HG03469 (cell line): ENCODE measurements at regions not wholly inside any gene's neighbourhood (a gene's known extent, or its start where the extent isn't known, plus 50 kb on each side); places are given as distances from the start of the nearest gene placed in this dataset.
"Not testable (repeated sequence)": the region's sequence is repeated elsewhere in the genome, so short reads cannot be mapped to it uniquely, and the experiment has no call there.

Source experiments
- ATAC-seq: cut with Tn5 transposase; IDR thresholded peaks from one replicate; pipeline ENCODE4 v1.9.1; 2021; ENCODE audit warnings: mild to moderate bottlenecking, moderate library complexity, moderate number of reproducible peaks; ENCODE audit not compliant: unreplicated experiment

DNA sequence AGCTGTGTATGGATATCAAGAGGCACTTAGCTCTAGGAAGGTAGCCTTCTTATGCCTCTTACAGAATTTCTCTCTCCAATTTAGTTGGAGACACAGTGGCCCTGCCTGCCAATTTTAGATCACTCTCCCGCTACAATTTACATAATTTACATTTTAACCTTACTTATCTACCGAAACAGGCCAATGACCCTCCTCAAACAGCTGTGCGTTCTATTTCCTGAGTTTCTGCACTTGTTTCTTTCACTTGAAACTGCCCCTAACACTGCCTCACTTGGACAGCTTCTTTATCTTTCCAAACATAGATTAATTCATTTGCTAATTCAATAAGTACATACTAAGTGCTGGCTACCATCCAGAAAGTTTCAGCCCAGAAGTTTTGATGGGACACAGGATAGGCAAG, 52.9 kb upstream of the HDDC2 start:
- no peak for ATAC-seq

DNA sequence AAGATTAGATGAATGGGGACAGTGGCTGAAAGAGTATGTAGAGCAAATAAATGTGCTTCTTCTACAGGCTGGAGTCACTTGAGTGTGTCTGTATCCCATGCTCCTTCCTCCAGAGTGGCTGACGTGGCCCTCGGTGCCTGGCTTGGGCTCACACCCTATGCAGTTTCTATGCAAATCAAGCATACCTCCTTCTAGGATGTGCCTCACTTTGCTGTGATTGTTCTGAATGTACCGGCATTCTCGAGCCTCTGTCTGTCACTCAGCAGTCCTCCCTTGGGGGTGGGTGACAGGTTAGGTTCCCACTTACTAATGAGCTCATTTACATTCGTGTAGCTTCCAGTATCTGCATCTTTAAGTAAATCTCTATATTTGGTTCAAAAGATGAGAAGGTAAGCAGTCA, 55.1 kb upstream of the HDDC2 start:
- ATAC-seq = peak; percentile 44

DNA sequence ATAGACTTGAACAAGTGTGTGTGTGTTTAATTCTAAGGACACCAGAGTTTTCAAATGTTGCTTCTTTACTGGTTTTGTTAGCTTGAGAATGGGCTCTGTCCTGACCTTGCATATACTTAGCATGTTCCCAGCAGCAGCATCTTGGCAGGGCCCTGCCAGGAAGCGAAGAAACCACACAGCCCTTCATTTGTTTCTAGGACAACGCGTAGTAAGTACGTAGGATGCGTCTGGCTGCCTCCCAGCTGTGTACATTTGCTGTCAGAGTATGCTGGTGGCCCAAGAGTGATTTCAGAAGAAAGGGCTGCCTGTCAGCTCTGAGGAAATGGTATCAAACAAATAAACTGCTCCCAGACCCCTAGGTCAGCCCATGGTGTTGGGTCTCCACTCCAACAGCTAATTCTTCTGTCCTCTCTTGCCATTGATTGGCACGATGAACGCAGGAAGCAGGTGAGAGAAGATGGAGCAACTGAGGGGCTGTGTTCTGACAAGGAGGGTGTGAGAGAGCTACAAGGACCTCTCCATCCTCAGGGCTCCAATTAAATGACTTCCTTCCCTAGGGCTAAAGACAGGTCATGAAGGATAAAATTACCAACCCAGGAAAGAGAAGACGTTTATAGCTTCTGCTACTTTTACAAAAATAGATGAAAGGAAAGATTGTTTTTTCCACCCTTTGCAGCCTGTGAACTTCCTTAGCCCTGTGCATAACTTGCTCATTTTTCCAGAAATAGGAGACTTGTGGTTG, 55.9 kb upstream of the HDDC2 start:
- ATAC-seq = peak; percentile 74

DNA sequence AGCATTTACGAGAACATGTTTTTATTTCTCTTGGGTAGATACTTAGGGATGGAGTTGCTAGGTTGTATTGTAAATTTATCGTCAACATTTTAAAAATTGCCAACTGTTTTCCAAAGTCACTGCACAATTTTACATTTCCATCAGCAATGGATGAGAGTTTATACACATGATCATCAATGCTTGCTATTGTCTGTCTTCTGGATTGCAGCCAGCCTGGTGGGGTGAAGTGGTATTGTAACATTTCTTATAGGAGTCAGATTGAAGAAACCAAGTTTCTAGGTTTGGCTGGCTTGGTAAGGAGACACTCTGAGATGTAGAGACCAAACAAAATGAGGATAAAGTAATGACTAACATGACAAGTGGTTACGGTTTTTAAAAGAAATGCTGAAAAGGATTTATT, 57.1 kb upstream of the HDDC2 start:
- no peak for ATAC-seq

DNA sequence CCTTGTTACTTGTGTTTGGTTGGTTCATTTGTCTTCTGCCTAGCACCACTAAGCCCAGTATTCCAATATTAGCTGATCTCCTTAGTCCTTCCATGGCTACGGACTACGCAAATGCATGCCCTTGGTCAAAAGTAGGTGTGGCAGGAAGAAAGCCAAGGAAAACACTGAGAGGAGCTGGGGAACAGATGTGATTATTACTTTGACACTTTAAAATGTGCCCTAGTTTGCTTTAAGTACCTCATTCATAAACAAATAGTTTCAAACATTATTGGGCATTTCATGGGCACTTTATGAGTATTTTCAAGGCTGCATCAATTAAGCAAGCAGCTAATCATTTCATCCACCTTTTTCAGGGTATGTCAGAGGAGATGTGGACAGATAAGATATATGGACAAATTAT, 60.1 kb upstream of the HDDC2 start:
- ATAC-seq = no peak

DNA sequence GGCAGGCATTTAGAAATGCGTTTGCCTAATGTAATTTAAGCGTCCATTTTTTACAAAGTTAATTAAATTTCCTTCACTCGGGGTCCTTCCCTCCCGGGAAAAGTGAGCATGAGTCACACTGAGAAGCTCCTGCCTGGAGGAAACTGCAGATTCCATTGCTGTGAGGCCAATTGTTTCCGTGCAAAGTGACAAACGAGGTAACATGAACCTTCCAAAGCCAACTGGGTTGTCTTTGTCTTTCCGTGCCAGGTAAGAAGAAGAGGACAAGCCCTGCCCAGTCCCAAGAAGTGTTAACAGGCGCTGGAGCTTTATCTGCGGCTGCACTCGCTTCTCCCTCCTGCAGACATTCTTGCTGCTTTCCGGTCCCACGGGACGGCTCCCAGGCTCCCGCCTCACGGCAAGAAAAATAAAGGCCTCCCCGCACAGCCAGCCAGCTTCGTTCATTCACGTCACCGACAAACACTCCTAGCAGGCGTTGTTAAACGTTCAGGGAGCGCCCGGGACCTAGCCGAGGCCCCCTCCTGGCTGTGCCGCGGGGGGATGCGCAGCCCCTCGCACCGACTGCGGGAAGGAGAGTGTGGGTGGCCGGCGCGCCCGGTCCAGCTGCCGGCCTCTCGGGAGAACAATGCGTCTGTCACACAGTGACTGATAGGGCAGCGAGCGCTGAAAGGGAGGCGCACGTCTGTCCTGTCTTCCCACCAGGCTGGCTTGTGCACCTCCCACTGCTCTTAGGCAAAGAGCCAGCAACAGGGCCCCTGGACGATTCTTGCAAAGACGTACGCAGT, 61.5 kb upstream of the HDDC2 start:
- no peak for ATAC-seq

DNA sequence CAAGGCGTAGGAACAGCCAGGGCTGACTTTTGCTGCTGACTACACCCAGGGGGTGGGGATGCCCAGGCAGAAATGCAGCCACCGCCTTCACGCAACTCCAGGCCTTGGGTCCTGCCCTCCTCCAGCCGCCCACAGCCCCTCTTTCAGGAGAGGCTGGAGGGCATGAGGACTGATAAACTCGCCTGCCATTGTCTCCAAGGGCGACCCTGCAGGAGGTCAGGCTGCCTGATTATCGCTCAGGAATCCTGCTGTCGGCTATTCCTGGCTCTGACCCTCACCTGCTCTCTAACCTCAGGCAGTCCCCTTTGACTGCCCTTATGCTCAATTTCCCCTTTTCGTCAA, 62.0 kb upstream of the HDDC2 start:
- ATAC-seq = no peak

DNA sequence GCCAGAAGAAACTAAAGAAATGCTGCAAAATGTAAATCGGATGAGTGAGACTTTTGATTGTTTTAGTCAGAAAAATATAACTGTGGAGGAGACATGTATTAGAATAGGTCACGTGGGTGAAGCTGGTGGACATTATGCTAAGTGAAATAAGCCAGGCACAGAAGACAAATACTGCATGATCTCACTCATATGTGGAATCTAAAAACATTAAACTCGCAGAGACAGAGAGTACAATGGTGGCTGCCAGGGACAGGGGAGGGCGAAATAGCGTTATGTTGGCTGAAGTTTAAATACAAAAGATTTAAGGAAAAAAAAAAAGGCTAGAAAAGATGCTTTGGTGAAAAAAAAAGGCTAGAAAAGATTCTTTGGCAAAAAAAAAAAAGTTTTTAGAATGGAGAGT, 63.5 kb upstream of the HDDC2 start:
- ATAC-seq = no peak

DNA sequence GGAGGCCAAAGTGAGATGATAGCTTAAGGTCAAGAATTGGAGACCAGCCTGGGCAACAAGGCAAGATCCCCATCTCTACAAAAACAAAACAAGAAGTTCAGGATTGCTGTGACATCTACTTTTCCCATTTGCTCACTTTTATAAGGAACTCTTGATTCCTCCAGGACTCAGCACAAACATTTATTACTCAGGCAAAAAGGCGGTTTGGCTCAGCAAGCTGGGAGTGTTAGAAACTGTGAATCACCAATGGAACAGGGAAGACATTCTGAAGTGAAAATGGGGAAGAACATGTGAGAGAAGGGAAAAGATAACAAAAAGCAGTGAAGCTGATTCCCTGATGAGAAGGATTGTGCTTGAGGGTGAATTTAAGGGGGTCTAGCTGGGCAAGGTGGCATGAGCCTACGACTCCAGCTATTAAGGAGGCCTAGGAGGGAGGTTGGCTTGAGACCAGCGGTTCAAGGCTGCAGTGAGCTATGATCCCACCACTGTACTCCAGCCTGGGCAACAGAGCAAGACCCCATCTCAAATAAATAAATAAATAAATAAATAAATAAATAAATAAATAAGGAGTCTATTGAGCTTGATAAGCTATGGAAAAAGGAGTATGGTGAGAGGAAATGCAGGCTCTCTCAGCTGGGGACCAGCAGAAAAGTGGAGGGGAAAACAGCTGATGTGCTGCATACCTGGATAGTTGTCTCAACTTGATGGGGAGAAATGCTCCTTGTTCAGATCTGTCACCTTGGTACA, 65.4 kb upstream of the HDDC2 start:
- no peak for ATAC-seq

DNA sequence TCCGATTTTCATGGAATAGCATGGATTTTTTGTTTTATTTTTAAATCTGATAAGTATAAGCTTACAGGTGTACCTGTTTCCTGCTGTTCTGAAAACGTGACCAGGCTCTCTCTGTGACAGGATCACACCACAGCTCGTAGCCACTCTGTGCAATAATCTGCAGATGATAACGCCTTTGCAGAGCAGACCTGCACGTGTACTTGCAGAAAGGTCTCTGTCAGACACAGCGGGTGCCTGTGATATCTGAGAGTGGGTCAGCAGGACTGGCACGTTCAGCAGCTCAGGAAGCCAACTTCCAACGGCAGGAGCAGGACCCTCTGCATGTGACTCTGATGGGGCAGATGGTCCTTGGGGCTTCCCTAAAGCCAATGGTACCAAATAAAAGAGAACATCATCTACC, 68.6 kb upstream of the HDDC2 start:
- ATAC-seq = no peak

DNA sequence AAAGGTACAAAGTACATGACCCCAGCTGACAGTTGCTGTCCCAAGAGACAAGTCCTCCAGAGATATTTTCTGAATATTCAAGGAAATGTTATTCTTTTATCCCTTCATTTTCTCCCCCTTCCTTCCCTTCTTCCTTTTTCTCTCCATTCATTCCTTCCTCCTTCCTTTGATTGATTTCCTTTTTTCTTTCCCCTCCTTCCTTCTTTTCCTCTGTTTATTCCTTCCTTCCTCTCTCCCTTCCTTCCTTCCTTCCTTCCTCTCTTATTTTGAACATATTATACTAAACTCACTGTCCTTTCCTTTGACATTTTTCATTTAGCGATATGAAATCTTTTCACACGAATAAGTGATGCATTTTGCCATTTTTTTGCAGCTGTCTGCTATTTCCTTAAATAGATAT, 73.2 kb upstream of the HDDC2 start:
- no peak for ATAC-seq

DNA sequence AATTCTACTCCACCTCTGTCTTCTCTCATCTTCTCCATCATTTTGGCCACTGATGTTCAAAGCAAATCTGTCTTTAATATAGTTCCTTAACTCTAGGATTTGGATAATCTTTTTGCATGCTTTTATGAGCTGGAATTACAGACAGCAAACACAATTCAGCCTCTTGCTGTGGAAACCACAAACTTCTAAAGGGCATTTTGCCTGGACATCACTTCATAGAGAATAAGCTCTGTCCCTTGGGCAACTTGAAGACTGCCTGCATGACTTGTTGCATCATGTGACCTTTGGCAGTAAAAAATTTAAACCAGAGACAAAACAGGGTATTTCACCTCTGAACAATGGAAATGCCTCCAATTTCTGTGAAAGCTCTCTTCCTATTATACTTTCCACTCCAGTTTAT, 74.1 kb upstream of the HDDC2 start:
- ATAC-seq = no peak

DNA sequence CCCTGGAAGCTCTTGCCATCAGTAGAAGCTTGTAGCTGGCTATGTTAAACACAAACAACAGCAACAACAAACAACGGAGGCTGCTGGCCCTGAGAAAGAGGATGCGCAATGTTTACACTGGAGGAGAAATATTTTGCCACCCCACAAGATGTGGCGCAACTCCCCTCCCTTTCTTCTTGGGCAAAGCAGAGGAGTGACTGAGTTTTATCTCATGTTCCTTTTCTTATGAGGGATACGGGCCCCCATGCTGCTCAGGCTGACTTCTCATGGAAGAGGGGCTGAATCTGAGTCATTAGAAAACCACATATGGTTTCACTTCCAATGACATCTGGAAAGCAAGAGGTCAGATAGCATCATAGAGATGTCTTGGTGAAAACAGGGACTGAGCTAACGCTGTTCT, 75.9 kb upstream of the HDDC2 start:
- ATAC-seq = no peak

DNA sequence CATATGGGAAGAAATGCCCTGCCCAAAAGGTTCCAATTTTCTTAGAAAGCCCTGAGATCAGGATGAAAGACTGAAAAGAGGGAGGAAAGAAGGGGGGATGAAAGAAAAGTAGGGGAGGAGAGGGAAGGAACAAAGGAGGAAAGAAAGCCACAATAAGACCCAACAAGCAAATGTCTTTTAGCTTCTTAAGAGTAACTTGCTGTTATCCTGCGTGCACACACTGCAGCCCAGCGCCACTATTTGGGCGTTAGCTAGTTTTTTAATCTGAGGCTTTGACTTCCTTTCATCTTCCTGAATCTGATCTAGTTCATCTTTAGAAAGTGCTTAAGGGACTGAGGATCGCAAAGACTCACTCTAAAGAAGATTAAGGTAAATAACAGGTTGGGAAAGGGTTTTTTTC, 77.4 kb upstream of the HDDC2 start:
- no peak for ATAC-seq

DNA sequence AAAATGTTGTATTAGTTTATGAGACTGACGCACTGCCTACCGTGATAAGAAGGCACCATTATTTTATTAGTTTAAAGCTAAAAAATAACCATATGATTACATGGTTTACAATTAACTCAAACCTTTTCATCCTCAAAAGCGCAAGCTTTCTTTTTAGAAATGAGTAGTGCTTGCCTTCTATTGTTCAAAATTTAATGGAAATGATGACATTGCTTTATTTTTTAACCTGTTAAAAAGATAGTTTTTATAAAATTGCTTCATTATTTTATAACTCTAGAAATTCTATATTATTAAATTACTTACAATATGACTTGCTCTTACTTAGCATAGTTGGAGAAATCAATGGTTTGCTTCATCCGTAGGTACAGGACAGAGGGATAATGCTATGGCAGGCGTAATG, 78.7 kb upstream of the HDDC2 start:
- ATAC-seq = no peak

DNA sequence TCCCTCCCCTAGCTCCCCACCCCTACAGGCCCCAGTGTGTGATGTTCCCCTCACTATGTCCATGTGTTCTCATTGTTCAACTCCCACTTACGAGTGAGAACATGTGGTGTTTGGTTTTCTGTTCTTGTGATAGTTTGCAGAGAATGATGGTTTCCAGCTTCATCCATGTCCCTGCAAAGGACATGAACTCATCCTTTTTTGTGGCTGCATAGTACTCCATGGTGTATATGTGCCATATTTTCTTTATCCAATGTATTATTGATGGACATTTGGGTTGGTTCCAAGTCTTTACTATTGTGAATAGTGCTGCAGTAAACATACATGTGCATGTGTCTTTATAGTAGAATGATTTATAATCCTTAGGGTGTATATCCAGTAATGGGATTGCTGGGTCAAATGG, 84.6 kb upstream of the HDDC2 start:
- ATAC-seq = not testable (repeated sequence)

DNA sequence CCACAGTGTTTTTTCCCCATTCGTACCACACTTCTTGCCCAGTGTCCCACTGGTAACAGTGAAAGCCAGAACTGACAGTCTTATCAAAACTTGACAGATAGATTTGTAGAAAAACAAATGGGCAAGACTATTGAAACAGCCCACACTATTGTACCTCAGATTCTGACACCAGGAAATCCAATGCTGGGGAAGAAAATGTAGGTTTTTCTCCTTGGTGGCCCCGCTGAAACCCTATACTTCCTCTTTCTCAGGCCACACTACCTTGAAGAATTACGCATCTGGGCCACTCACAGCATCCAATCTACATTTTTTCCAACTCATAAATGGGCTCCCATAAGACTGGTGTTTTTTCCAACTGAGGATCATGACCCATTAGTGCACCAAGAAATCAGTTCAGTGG, 90.9 kb upstream of the HDDC2 start:
- peak; percentile 62 for ATAC-seq

DNA sequence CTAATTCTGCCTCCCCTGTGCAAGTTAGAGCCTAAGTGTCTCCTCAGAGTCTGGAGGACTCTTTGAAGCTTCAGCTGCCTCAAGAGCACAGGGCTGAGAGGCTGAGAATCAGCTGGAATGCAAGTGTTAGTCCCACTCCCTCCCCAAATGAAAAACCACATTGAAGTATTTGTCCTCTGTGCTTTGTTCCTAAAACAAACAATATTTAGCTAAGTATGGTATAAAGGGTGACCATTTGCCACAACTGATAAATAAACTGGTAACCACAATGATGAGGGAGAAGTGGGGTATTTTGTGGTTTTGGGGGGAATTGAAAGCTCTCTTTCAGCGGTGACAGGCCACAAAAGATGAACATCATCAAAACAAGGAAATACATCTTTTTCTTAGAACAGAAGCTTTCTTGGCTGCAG, 91.7 kb upstream of the HDDC2 start:
- no peak for ATAC-seq

DNA sequence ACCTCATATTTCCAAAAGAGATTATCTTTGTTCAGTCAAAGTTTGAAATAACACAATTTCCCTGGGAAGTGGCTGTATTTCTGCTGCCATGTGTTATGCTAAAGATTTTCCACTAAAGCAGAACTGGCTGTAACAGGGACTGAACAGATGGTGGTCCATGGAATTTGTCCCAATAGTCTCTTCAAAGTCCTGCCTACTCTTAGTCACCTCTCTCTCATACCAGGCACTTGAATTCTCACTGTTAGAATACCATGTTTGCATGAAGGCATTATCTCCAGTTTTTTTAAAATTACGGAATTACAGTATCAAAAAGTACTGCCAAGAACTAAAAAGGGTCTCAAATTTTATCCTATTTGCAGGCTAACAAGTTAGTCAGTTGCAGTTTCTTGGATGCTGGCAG, 105.0 kb upstream of the HDDC2 start:
- ATAC-seq = no peak

DNA sequence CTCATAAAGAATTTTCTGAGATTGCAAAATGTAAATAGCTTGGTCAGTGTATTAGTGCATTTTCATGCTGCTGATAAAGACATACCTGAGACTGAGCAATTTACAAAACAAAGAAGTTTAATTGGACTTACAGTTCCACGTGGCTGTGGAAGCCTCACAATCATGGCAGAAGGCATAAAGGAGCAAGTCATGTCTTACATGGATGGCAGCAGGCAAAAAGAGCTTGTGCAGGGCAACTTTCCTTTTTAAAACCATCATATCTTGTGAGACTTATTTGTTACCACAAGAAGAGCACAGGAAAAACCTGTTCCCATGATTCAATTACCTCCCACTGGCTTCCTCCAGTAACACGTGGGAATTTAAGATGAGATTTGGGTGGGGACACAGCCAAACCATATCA, 112.7 kb upstream of the HDDC2 start:
- ATAC-seq = no peak

DNA sequence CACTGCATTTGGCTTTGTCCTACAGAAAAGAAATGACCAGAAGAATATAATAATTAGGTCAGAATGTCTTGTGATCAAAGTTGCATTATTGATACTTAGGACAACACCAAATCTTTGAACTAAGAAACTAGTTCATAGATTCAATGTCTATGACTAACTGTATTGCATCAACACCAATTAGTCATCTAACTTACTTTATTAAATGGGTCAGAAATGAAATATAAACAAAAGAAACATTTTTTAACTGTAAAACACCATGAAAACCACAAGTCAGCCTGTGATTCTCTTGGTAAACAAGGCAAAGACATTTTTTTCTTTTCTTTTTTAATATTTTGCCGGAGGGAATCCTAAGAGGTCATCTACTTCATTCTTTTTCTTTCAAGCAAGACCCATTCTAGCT, 114.1 kb upstream of the HDDC2 start:
- ATAC-seq = no peak

DNA sequence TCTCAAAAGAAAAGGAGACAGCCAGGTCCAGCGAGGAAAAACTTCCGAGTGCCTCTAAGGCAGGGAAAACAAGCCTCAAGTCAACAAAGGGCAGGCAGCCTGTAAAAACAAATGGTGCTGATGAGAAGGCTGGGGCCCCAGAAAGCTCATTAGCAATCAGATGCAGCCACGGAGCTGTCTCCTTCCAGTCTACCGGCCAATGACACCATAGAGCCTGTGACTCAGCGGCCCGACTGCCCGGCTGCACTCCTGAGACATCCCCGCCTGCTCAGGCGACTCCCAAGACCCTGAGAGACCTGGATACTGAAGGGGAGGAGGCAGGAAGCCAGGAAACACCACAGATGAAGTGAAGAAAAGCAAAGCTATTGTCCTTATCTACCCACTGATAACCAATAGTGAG, 120.1 kb upstream of the HDDC2 start:
- ATAC-seq = no peak
